Effector CD4-positive, alpha-beta T cell (primary cell): ENCODE measurements at regions not wholly inside any gene's neighbourhood (a gene's known extent, or its start where the extent isn't known, plus 50 kb on each side); places are given as distances from the start of the nearest gene placed in this dataset.
A peak's percentile ranks its signal among the peaks of the same experiment; 100 is the strongest.

Experiments used
- DNase-seq: peaks from one replicate; pipeline ENCODE4 v3.0.0-alpha.2; 2020

DNA sequence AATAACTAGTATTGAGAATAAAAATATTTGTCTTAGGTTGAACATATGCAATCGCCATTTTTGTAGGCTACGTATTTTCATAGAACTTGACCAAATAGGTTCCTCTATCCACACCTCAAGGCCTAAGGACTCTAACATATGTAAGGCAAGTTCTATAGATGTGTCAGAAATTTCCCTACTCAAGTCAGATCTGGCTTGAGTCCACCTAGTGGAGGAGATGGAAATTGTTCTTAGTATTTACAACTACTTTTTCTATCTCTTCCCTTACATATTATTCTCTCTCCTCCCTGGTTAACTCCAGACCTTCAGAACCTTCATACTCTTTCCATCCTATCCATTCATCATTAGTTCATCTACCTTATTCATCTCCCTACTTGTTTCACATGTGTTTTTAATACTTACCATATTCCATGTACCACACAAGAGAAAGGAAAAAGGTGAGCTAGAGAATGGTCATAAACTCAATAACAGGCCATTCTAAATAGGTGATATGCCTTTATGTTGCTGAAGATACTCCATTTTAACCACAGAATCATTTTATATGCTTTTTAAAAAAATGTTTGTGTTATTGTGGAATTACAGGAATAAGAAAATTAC is 174.5 kb upstream of the HDAC9 start:
- no peak for DNase-seq

GRCh38 chr7:18330548-18330947 is 165.0 kb upstream of the HDAC9 start:
- DNase-seq, result no peak

DNA sequence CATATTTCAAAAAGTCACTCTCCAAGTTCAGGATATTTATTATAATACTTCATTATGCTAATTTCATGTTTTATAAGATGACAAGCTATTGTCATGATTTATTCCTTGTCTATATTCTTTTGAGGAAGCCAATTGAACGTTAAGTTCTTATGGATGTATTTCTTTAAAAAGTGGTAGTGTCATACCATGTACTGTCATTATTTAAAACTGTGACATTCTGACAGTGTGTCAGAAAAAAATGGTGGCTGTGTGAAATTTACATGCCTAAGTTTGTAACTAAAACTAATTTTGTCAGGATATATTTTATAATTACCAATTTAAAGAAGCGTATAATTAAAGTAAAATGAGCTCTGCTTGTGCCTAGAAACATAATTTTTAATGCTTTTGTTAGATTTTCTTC is 158.9 kb upstream of the HDAC9 start:
- no peak for DNase-seq

- DNase-seq, result no peak
Observed at GRCh38 chr7:18337048-18337809, 158.3 kb upstream of the HDAC9 start.

GRCh38 chr7:18338910-18339523 is 156.5 kb upstream of the HDAC9 start:
- no peak for DNase-seq

- DNase-seq, result no peak
Observed at GRCh38 chr7:18341756-18342155, 153.8 kb upstream of the HDAC9 start.

GRCh38 chr7:18343047-18343446 is 152.5 kb upstream of the HDAC9 start:
- DNase-seq, result no peak

DNA sequence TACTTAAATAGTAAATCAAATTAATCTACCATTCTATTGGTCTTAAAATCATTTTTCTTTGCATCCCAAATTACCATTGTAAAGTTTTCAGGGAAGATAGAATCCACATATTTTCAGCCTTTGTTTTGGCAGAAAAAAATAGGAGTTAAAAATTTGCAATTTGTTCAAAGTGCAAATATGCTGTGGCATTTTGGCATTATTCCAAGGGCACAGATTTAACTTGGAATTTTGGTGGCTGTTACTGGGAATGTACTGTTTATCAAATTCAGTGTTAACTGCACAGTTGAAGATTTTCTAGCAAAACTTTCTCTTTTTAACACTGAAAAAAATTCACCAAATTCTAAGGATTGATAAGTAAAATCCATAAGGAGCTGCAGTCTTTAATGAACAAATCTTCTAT is 151.0 kb upstream of the HDAC9 start:
- no peak for DNase-seq

DNA sequence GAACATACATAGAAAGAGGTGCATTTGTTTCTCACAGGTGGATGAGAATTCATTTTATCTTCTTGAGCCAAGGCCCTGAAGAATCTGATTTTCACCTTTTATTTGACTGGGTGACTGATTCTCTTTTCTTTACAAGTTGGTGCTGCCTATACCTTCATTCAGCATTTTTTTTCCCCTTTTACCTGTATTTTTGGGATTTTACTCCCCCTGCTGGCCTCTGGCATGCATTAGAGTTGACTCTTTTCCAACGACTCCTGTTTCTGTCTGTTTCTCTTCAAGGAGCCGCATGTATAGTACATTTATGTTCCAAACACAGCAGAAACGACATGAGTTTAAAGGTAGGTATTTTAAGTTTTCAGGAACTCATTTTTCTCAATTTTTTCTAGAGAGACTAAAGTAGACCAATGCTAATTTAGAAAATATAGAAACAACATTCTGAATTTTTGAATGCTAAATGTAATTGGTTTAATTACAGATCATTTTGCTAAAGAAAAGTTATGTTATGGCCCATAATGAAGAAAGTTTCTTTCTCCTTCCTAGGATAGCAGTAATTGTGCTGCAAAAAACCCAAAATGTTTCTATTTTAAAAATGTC is 149.8 kb upstream of the HDAC9 start:
- no peak for DNase-seq

- no peak for DNase-seq
Observed at GRCh38 chr7:18347170-18347569, 148.4 kb upstream of the HDAC9 start.

GRCh38 chr7:18350678-18351077 is 144.9 kb upstream of the HDAC9 start:
- DNase-seq, result no peak

- DNase-seq, result peak; percentile 3
Observed at GRCh38 chr7:18352339-18353255, 143.0 kb upstream of the HDAC9 start.

DNA sequence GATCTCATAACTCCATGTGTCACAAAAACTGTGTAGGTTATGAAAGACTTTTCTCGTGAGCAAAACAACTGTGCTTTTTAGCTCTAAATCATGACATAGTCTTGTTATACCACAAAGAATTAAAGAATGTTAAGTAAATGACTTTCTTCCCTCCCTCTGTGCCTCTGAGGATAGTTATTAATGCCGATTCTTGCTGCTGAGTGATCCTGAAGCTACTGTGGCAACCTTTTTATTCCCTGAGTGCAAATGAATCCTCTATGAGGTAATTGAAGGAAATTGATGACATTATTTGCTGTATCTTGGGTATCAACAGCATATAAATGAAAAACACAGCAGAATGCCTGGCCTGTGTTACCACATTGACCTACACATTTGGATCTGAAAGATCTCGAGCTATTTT is 142.2 kb upstream of the HDAC9 start:
- no peak for DNase-seq

DNA sequence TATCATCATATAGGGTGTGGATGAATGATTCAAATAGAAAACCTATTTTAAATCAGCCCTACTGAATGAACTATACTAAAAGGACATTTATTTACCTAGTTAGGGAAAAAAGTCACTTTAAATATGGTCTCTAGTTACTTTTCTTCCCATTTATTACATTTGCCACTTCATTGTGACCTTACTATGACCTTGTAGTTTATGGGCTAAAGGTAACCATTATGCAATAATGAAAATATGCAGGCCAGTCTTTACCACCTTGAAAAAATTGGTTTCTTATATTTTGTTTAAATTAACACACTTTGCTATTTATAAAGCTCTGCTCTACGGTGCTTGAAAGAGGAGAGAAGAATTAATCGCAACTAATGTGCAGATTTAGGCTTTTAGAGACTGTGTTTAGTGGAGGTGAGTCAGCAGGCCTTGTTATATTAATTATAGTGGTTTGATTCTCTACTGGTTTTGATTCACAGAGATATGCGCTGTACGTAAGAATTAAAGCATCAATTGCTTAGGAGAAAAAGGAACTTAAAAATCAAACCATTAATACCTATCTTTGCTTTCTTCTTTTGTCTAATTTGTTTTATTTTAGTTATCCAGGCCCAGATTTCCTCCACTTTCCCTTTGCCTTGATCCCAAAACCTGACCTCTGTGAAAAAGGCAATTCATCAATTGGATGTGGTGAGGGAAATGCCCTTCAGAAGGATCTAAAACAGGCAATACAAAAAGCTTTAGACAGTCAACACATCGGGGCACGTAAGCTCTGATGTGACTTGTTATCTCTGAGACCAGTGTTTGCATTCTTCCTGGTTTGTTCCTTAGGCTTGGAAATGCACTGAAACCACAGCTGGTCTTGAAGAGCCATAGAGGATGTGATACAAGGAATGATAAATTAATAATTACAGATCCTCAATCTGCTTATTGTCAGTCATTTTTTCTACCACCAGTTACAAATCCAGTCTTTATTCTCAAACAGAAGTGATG is 141.2 kb upstream of the HDAC9 start:
- DNase-seq, result no peak

GRCh38 chr7:18356191-18356645 is 139.3 kb upstream of the HDAC9 start:
- DNase-seq, result no peak

DNA sequence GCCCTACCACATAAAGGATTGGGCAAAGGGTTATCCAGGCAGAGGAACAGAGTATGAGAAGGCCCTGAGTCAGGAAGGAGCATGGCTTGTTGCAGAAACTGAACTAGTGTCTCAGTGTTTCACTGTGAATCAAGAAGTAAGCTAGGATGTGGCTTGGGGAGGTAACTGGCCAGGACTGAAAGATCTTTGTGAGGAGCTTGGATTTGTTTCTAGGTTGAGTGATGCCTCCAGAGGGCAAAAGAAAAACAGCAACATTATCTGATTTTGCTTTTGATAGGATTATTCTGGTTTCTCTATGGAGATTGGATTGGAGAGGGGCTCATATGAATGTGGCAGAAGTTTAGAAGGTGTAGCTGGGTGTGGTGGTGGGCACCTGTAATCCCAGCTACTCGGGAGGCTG is 137.9 kb upstream of the HDAC9 start:
- DNase-seq, result no peak

- DNase-seq, result no peak
Observed at GRCh38 chr7:18361756-18362155, 133.8 kb upstream of the HDAC9 start.

- DNase-seq, result no peak
Observed at GRCh38 chr7:18363751-18364380, 131.7 kb upstream of the HDAC9 start.

- no peak for DNase-seq
Observed at GRCh38 chr7:18364396-18364795, 131.2 kb upstream of the HDAC9 start.

DNA sequence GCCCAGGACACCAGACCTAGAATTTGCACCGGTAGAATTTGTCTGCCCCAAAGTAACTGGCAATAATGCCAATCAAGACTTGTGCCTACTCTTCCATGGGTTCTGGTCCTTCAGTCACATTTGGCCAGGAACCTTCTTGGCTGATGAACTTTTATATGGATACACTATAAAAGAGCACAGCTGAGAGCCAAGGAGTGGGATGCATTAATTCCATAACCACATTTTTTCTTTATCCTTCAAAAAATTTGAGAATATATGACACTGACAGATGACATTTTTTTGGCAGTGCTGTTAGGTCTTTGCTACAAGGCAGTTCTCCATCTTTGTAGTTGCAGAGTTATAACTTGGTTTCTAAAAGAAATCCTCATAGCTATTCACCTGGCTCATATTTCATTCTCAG is 129.2 kb upstream of the HDAC9 start:
- no peak for DNase-seq

GRCh38 chr7:18369011-18369410 is 126.5 kb upstream of the HDAC9 start:
- DNase-seq, result no peak
